Parathyroid adenoma (tissue), 2 donors: ENCODE measurements at regions not wholly inside any gene's neighbourhood (a gene's known extent, or its start where the extent isn't known, plus 50 kb on each side); places are given as distances from the start of the nearest gene placed in this dataset.

Experiments
- H2AFZ ChIP-seq: fragments of 300-600 bp; sonication (generic); one replicate; pipeline ENCODE4 v1.7.0; 2017; ENCODE audit warnings: antibody characterized with exemption, mild to moderate bottlenecking
- H3K27ac ChIP-seq: fragments of 300-600 bp; sonication (generic); one replicate; pipeline ENCODE4 v1.7.0; 2017
- H3K27me3 ChIP-seq: fragments of 300-600 bp; sonication (generic); one replicate; pipeline ENCODE4 v1.7.0; 2017; ENCODE audit warnings: low read length; ENCODE audit not compliant: control insufficient read depth, insufficient read depth
- H3K36me3 ChIP-seq: fragments of 300-600 bp; sonication (generic); one replicate; pipeline ENCODE4 v1.7.0; 2017; ENCODE audit warnings: low read length; ENCODE audit not compliant: control insufficient read depth, insufficient read depth
- H3K4me1 ChIP-seq: fragments of 300-600 bp; sonication (generic); one replicate; pipeline ENCODE4 v1.7.0; 2017; ENCODE audit warnings: control low read depth
- H3K4me2 ChIP-seq: fragments of 300-600 bp; sonication (generic); one replicate; pipeline ENCODE4 v1.7.0; 2017; ENCODE audit warnings: low read length
- H3K4me3 ChIP-seq: fragments of 300-600 bp; sonication (generic); one replicate; pipeline ENCODE4 v1.7.0; 2017; ENCODE audit warnings: low read depth, low read length
- H3K79me2 ChIP-seq: fragments of 300-600 bp; sonication (generic); one replicate; pipeline ENCODE4 v1.7.0; 2017; ENCODE audit warnings: control low read depth
- H3K9ac ChIP-seq: fragments of 300-600 bp; sonication (generic); one replicate; pipeline ENCODE4 v1.7.0; 2017; ENCODE audit warnings: mild to moderate bottlenecking
- H3K9me3 ChIP-seq: fragments of 300-600 bp; sonication (generic); one replicate; pipeline ENCODE4 v1.7.0; 2017; ENCODE audit warnings: low read length; ENCODE audit not compliant: control insufficient read depth
- CTCF ChIP-seq: fragments of 300-600 bp; sonication (generic); IDR thresholded peaks from one replicate; pipeline ENCODE4 v1.7.0; 2017; ENCODE audit warnings: antibody characterized with exemption, mild to moderate bottlenecking
- donor health status: primary hyperparathyroidism.

GRCh38 chr4:8725071-8725841 lies 132.7 kb downstream of the CPZ start:
- H3K27me3 ChIP-seq: no peaks in the 10 kb centered on the region
- no peaks in the 10 kb centered on the region for H3K36me3 ChIP-seq
- no peak overlapping the region for H3K4me2 ChIP-seq
- no peak overlapping the region for H2AFZ ChIP-seq
- no peak overlapping the region for H3K9ac ChIP-seq
- H3K79me2 ChIP-seq: no peaks in the 10 kb centered on the region
- no peak for TF ChIP-seq CTCF
- no peak overlapping the region for H3K27ac ChIP-seq
- H3K4me1 ChIP-seq: no peaks in the 10 kb centered on the region
- no peaks in the 10 kb centered on the region for H3K9me3 ChIP-seq
- H3K4me3 ChIP-seq: no peak overlapping the region

GRCh38 chr4:8724436-8725070 lies 132.0 kb downstream of the CPZ start:
- H3K4me1 ChIP-seq: no peaks in the 10 kb centered on the region
- H2AFZ ChIP-seq: no peak overlapping the region
- TF ChIP-seq CTCF: no peak
- no peaks in the 10 kb centered on the region for H3K36me3 ChIP-seq
- no peak overlapping the region for H3K27ac ChIP-seq
- H3K27me3 ChIP-seq: no peaks in the 10 kb centered on the region
- H3K79me2 ChIP-seq: no peaks in the 10 kb centered on the region
- H3K4me2 ChIP-seq: no peak overlapping the region
- no peaks in the 10 kb centered on the region for H3K9me3 ChIP-seq
- H3K9ac ChIP-seq: no peak overlapping the region
- H3K4me3 ChIP-seq: no peak overlapping the region

GRCh38 chr4:8723222-8723980 lies 130.8 kb downstream of the CPZ start:
- H3K36me3 ChIP-seq: no peaks in the 10 kb centered on the region
- no peak overlapping the region for H3K4me2 ChIP-seq
- no peaks in the 10 kb centered on the region for H3K4me1 ChIP-seq
- H3K9me3 ChIP-seq: no peaks in the 10 kb centered on the region
- H3K79me2 ChIP-seq: no peaks in the 10 kb centered on the region
- no peak for TF ChIP-seq CTCF
- H3K4me3 ChIP-seq: no peak overlapping the region
- no peak overlapping the region for H3K27ac ChIP-seq
- no peaks in the 10 kb centered on the region for H3K27me3 ChIP-seq
- H2AFZ ChIP-seq: no peak overlapping the region
- no peak overlapping the region for H3K9ac ChIP-seq

GRCh38 chr4:8722556-8722955 lies 130.0 kb downstream of the CPZ start:
- no peak overlapping the region for H3K4me3 ChIP-seq
- H3K9ac ChIP-seq: no peak overlapping the region
- H3K9me3 ChIP-seq: no peaks in the 10 kb centered on the region
- no peaks in the 10 kb centered on the region for H3K79me2 ChIP-seq
- no peak overlapping the region for H3K4me2 ChIP-seq
- H3K27ac ChIP-seq: no peak overlapping the region
- H2AFZ ChIP-seq: no peak overlapping the region
- no peaks in the 10 kb centered on the region for H3K4me1 ChIP-seq
- no peak for TF ChIP-seq CTCF
- no peaks in the 10 kb centered on the region for H3K27me3 ChIP-seq
- H3K36me3 ChIP-seq: no peaks in the 10 kb centered on the region
